Lower leg skin (tissue), 4 donors: ENCODE measurements at regions not wholly inside any gene's neighbourhood (a gene's known extent, or its start where the extent isn't known, plus 50 kb on each side); places are given as distances from the start of the nearest gene placed in this dataset.

Experiments
- DNase-seq, 2 donors: peaks; one replicate each; pipeline ENCODE4 v3.0.0-alpha.2; 2019; ENCODE audit warnings: low spot score in 2 of 2
- H3K4me3 ChIP-seq: fragments of 200-600 bp; sonication (generic); 2 replicates; pipeline ENCODE4 v1.5.1; 2017; ENCODE audit warnings: mild to moderate bottlenecking, low read depth; ENCODE audit not compliant: poor library complexity, severe bottlenecking
- POLR2A ChIP-seq, 2 donors: fragments of 450-650 bp; IDR thresholded peaks; one replicate each; pipeline ENCODE4 v1.6.1; 2016 to 2017; ENCODE audit warnings: antibody characterized with exemption in 2 of 2, mild to moderate bottlenecking in 1 of 2, moderate library complexity in 1 of 2
- WGBS, 2 donors: methylation state at CpG; one replicate each; pipeline ENCODE4 v1.1.5; 2018; 5-methylcytosine and 5-hydroxymethylcytosine counted together
- intact Hi-C: fragments of 100-400 bp; cut with DNase I; formaldehyde crosslinking; loops from one replicate; pipeline ENCODE4 v1.15.0; 2023; ENCODE audit warnings: low total_unique reads
- TF ChIP-seq, protein P1 (sequence below), 3 donors: fragments of 450-650 bp; IDR thresholded peaks; one replicate each; pipeline ENCODE4 v1.5.1; 2016; ENCODE audit warnings: antibody characterized with exemption in 3 of 3, mild to moderate bottlenecking in 3 of 3, moderate library complexity in 2 of 3

- intact Hi-C loops: no loop called here
- DNase-seq: no peak
- 71 to 76% methylated on average over 3 of the region's 3 CpGs for WGBS, 2 donors
- no peak overlapping the region for H3K4me3 ChIP-seq
- no peak for TF ChIP-seq POLR2A (IDR thresholded peaks at IDR 0.05)
- TF ChIP-seq, protein P1, sequence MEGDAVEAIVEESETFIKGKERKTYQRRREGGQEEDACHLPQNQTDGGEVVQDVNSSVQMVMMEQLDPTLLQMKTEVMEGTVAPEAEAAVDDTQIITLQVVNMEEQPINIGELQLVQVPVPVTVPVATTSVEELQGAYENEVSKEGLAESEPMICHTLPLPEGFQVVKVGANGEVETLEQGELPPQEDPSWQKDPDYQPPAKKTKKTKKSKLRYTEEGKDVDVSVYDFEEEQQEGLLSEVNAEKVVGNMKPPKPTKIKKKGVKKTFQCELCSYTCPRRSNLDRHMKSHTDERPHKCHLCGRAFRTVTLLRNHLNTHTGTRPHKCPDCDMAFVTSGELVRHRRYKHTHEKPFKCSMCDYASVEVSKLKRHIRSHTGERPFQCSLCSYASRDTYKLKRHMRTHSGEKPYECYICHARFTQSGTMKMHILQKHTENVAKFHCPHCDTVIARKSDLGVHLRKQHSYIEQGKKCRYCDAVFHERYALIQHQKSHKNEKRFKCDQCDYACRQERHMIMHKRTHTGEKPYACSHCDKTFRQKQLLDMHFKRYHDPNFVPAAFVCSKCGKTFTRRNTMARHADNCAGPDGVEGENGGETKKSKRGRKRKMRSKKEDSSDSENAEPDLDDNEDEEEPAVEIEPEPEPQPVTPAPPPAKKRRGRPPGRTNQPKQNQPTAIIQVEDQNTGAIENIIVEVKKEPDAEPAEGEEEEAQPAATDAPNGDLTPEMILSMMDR (IDR thresholded peaks at IDR 0.05): no peak
Observed at GRCh38 chr1:80640978-80641377, 1159.8 kb upstream of the ADGRL2 start.

DNA sequence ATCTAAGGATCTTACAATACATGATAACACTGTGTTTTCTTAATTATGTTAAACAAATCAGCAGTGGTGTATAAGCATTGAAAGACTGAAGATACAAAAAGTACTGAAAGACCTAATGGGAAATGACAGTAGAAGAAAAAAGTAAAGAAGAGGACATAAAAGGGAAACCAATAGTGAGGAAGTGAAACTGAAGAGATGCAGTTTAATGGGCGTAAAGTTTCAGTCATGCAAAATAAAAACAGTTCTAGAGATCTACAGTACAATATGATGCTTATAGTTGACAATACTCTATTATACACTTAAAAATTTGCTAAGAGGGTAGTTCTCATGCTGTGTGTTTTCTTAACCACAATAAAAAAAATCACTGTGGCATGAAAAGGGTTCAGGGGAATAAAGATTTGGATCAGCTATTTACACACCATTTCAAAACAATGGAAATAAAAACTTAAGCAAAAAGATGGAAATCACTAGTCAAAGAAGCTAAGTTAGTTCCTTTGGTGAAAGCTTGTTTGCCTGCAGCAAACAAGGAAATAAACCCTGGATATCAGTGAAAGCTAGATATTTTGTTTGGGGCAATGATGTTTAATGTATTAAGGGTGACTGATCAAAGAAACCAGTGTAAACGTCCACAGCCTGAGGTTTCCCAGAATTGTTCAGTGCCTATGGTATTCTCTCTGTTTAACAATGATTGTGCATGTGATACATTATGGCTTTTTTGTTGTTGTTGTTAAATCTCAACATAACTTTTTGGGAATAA lies 1160.8 kb upstream of the ADGRL2 start:
- 39 to 42% methylated on average over 2 of the region's 2 CpGs for WGBS, 2 donors
- no peak for DNase-seq
- no peak for TF ChIP-seq POLR2A (IDR thresholded peaks at IDR 0.05)
- TF ChIP-seq, protein P1 (IDR thresholded peaks at IDR 0.05): no peak
- intact Hi-C loops: no loop called here
- H3K4me3 ChIP-seq: no peak overlapping the region

GRCh38 chr1:80633947-80634706 lies 1166.6 kb upstream of the ADGRL2 start:
- DNase-seq: no peak
- no peak overlapping the region for H3K4me3 ChIP-seq
- intact Hi-C loops: no loop called here
- WGBS, 2 donors: 52 to 61% methylated on average over 10 of the region's 10 CpGs
- no peak for TF ChIP-seq POLR2A (IDR thresholded peaks at IDR 0.05)
- TF ChIP-seq, protein P1 (IDR thresholded peaks at IDR 0.05): no peak

GRCh38 chr1:80632284-80632683 lies 1168.5 kb upstream of the ADGRL2 start:
- no peak overlapping the region for H3K4me3 ChIP-seq
- DNase-seq: no peak
- intact Hi-C loops: no loop called here
- WGBS, 2 donors: 89 to 91% methylated on average over 10 of the region's 10 CpGs
- TF ChIP-seq POLR2A (IDR thresholded peaks at IDR 0.05): no peak
- TF ChIP-seq, protein P1 (IDR thresholded peaks at IDR 0.05): no peak

DNA sequence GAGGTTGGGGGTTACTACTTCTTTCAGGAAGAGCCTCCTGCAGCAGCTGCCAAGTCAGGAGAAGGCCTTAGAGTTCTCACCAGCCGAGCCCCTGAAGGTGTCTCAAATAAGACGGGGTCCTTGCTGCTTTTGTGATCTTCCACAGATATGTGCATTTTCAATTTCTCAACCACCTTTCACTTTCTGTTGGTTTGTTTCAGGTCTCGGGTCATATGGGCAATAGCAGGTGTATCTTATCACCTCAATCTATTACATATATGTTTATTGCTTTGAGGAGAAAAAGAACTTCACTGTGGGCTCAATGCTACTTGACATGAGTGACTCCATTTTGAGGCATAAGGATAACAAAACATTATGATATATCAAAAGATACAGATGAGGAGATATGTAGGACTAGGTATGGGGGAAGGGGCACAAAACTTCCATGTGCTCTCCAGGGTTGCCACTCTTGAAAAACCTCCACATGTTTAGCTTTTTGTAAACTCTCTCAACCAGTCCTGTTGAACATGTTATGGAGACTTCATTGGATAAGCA lies 1171.4 kb upstream of the ADGRL2 start:
- H3K4me3 ChIP-seq: no peak overlapping the region
- intact Hi-C loops: no loop called here

More for the DNA sequence above, 1171.4 kb upstream of the ADGRL2 start:
- TF ChIP-seq, protein P1 (IDR thresholded peaks at IDR 0.05): no peak
- TF ChIP-seq POLR2A (IDR thresholded peaks at IDR 0.05): no peak
- 86 to 92% methylated on average over 3 of the region's 3 CpGs for WGBS, 2 donors
- DNase-seq: no peak
